Nephron progenitor cell (in vitro differentiated cells): ENCODE measurements at regions not wholly inside any gene's neighbourhood (a gene's known extent, or its start where the extent isn't known, plus 50 kb on each side); places are given as distances from the start of the nearest gene placed in this dataset.

ENCODE experiments used
- DNase-seq: peaks from one replicate; pipeline ENCODE4 v3.0.0; 2021
- H3K27ac Mint-ChIP-seq: 2 replicates; pipeline ENCODE4 v1.8.0; 2021; ENCODE audit warnings: mild to moderate bottlenecking, moderate library complexity, mixed read lengths
- H3K27me3 Mint-ChIP-seq: 2 replicates; pipeline ENCODE4 v1.8.0; 2021; ENCODE audit warnings: mild to moderate bottlenecking, low read depth, mixed read lengths; ENCODE audit not compliant: poor library complexity
- H3K36me3 Mint-ChIP-seq: 2 replicates; pipeline ENCODE4 v1.8.0; 2021; ENCODE audit warnings: low read depth, mixed read lengths
- H3K4me1 Mint-ChIP-seq: 2 replicates; pipeline ENCODE4 v1.8.0; 2021; ENCODE audit warnings: mixed read lengths
- H3K4me3 Mint-ChIP-seq: 2 replicates; pipeline ENCODE4 v1.8.0; 2021; ENCODE audit warnings: mild to moderate bottlenecking, moderate library complexity, mixed read lengths
- H3K9me3 Mint-ChIP-seq: 2 replicates; pipeline ENCODE4 v1.8.0; 2021; ENCODE audit warnings: mild to moderate bottlenecking, moderate library complexity, mixed read lengths
- TF ChIP-seq, protein P1 (sequence below): fragments of 200-600 bp; sonication (generic); IDR thresholded peaks from 2 replicates; pipeline ENCODE4 v1.5.0; 2021; ENCODE audit warnings: antibody characterized with exemption

DNA sequence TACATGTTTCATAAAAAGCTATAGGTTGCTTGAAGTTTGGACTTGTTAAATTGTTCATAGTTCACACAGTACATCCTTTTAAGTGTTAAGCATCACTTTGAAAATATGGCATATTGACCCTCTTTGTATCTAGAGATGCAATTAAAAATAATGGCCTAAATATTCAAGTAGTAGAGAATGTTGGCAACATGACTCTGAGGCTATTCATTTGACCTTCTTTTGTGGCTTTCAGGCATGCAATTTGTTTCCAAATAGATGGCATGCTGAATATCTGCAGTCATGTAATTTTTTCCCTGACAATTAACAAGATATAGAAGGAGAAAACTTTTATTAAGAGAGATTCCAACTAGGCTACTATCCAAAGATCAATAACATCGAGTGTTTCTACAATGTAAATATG lies 230.5 kb upstream of the ZRANB2 start:
- no peak overlapping the region for H3K27ac Mint-ChIP-seq
- H3K9me3 Mint-ChIP-seq = peaks cover 19% of the 10 kb centered on the region
- H3K36me3 Mint-ChIP-seq = no peaks in the 10 kb centered on the region
- peaks cover 16% of the 10 kb centered on the region for H3K4me1 Mint-ChIP-seq
- TF ChIP-seq, protein P1, sequence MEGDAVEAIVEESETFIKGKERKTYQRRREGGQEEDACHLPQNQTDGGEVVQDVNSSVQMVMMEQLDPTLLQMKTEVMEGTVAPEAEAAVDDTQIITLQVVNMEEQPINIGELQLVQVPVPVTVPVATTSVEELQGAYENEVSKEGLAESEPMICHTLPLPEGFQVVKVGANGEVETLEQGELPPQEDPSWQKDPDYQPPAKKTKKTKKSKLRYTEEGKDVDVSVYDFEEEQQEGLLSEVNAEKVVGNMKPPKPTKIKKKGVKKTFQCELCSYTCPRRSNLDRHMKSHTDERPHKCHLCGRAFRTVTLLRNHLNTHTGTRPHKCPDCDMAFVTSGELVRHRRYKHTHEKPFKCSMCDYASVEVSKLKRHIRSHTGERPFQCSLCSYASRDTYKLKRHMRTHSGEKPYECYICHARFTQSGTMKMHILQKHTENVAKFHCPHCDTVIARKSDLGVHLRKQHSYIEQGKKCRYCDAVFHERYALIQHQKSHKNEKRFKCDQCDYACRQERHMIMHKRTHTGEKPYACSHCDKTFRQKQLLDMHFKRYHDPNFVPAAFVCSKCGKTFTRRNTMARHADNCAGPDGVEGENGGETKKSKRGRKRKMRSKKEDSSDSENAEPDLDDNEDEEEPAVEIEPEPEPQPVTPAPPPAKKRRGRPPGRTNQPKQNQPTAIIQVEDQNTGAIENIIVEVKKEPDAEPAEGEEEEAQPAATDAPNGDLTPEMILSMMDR = no peak
- no peak overlapping the region for H3K4me3 Mint-ChIP-seq
- no peaks in the 10 kb centered on the region for H3K27me3 Mint-ChIP-seq
- no peak for DNase-seq

DNA sequence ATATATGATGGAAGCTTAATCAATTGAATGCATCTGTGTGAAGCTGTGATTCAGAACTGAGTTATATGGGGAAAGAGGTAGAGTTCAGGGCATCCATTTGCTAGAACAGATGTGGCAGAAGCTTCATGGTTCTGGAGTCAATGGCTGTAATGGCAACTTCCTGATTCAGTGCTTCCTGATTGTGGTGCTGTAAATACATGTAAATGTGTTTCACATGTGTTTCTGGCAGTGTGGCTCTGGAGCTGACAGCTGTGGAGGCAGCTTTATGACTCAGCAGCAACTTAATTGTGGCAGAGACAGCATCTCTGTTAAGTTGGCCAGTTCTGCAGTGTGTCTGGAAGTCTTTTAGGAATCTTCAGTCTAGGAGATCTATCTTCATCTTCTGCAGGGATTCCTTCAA lies 226.6 kb upstream of the ZRANB2 start:
- no peaks in the 10 kb centered on the region for H3K9me3 Mint-ChIP-seq
- H3K4me1 Mint-ChIP-seq = peaks cover 16% of the 10 kb centered on the region
- peak overlapping the region; percentile 75 for H3K27ac Mint-ChIP-seq
- no peak overlapping the region for H3K4me3 Mint-ChIP-seq
- TF ChIP-seq, protein P1 = no peak
- peak; percentile 3 for DNase-seq
- H3K27me3 Mint-ChIP-seq = no peaks in the 10 kb centered on the region
- H3K36me3 Mint-ChIP-seq = no peaks in the 10 kb centered on the region

DNA sequence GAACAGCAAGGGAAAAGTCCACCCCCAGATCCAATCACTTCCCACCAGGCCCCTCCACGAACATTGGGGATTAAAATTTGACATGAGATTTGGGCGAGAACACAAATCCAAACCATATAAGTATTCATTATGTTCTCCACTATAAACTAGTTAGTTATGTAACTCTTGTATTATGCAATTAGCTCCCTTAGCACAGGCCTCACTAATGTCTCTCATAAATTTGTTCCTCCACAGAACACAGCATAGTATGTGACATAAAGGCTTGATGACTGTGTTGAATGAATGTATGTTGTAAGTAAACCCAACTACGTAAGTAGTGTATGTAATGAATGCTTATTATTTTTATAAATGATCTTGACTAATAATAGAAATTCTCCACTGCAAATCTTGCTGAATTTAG lies 223.3 kb upstream of the ZRANB2 start:
- peaks cover 14% of the 10 kb centered on the region for H3K4me1 Mint-ChIP-seq
- H3K9me3 Mint-ChIP-seq = no peaks in the 10 kb centered on the region
- H3K36me3 Mint-ChIP-seq = no peaks in the 10 kb centered on the region
- no peak overlapping the region for H3K4me3 Mint-ChIP-seq
- no peaks in the 10 kb centered on the region for H3K27me3 Mint-ChIP-seq
- TF ChIP-seq, protein P1 = no peak
- no peak for DNase-seq
- no peak overlapping the region for H3K27ac Mint-ChIP-seq

DNA sequence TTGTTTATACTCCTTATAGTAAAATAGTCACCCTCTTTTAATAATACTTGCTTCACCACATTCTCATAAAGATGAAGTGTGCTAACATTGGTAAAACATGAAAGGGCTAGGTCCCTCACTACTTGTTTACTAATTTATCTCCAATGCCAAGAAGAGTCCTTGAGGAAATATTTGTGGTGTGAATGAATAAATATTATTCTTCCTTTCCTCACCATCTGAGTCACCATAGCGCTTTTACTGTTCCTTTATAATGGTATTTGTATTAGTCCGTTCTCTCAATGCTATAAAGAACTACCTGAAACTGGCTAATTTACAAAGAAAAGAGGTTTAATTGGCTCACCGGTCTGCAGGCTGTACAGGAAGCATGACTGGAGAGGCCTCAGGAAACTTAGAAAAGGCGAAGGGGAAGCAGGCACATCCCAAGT lies 222.8 kb upstream of the ZRANB2 start:
- H3K4me3 Mint-ChIP-seq = no peak overlapping the region
- H3K9me3 Mint-ChIP-seq = no peaks in the 10 kb centered on the region
- H3K27ac Mint-ChIP-seq = no peak overlapping the region
- H3K36me3 Mint-ChIP-seq = no peaks in the 10 kb centered on the region
- TF ChIP-seq, protein P1 = no peak
- no peaks in the 10 kb centered on the region for H3K27me3 Mint-ChIP-seq
- peaks cover 9% of the 10 kb centered on the region for H3K4me1 Mint-ChIP-seq
- no peak for DNase-seq

DNA sequence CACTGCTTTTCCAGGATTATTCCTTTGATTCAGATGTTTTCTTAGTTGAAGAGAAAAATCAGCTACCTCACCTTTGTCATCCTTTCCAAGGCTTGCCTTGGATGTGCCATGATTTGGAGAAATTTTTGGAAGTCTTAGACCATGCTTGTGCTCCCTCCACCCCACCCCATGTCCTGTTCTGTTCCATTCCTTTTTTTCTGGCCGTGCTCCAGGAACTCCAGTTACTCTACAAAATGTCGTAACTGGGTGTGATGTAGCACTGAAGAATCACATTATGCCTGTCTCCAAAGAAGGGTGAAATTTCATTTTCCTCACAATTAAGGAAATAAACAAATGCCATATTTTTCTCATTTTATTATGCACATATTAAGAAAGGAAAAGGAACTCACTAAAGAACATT lies 217.8 kb upstream of the ZRANB2 start:
- TF ChIP-seq, protein P1 = no peak
- no peaks in the 10 kb centered on the region for H3K36me3 Mint-ChIP-seq

DNA sequence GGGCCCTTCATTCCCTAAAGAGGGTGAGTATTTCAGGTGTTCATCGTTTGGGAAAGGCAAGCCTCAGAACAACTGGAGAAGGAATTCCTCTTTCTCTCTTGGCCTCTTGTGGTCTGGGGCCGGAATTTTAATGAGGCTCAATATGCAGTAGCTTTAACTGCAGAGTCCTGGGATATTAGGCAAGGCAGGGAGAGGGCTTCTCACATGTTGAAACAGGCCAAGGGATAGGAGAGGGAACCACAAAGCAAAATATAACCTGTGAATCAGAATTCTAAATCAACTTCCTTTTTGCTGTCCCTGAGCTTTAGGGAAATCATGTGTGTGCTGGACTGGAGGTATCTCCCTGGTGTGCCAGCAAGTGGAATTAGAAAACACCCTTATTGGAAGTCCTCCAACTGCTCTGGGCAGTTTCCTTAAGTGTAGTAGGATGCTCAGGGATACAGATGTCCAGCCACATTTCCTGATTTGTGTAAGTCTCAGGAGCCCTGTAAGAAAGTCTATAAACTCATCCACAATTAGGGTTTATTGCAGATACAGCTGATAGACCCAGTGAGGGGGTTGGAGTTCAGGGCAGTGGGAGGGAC lies 215.8 kb upstream of the ZRANB2 start:
- no peaks in the 10 kb centered on the region for H3K27me3 Mint-ChIP-seq
- H3K36me3 Mint-ChIP-seq = peaks cover 4% of the 10 kb centered on the region
- H3K9me3 Mint-ChIP-seq = peaks cover 6% of the 10 kb centered on the region
- TF ChIP-seq, protein P1 = no peak
- no peak overlapping the region for H3K4me3 Mint-ChIP-seq
- no peak for DNase-seq
- no peaks in the 10 kb centered on the region for H3K4me1 Mint-ChIP-seq
- no peak overlapping the region for H3K27ac Mint-ChIP-seq

More for the DNA sequence above, 217.8 kb upstream of the ZRANB2 start:
- Mint-ChIP-seq H3K27ac (peak overlapping the region; percentile 15), H3K4me1 (no peaks in the 10 kb centered on the region), H3K4me3 (no peak overlapping the region), H3K9me3 (no peaks in the 10 kb centered on the region), H3K27me3 (no peaks in the 10 kb centered on the region)
- DNase-seq = no peak
